Cardiac fibroblast (primary cell): ENCODE measurements at regions not wholly inside any gene's neighbourhood (a gene's known extent, or its start where the extent isn't known, plus 50 kb on each side); places are given as distances from the start of the nearest gene placed in this dataset.

Experiments used
- DNase-seq, 2 donors: peaks; one replicate each; pipeline versions ENCODE4 v3.0.0 to v3.0.0-alpha.2; 2010; ENCODE audit warnings: low read depth in 2 of 2
- H3K4me3 ChIP-seq, 2 donors: replicated peaks in 1 of 2; 1 replicate in 1 of 2; 2 replicates in 1 of 2; pipeline ENCODE4 v1.5.1; 2011; ENCODE audit warnings: low read depth in 2 of 2, low read length in 2 of 2, mild to moderate bottlenecking in 2 of 2, moderate library complexity in 1 of 2
- TF ChIP-seq, protein P1 (sequence below): IDR thresholded peaks from one replicate; pipeline ENCODE4 v1.5.1; 2011; ENCODE audit warnings: low read depth, mild to moderate bottlenecking, low read length, inconsistent platforms

DNA sequence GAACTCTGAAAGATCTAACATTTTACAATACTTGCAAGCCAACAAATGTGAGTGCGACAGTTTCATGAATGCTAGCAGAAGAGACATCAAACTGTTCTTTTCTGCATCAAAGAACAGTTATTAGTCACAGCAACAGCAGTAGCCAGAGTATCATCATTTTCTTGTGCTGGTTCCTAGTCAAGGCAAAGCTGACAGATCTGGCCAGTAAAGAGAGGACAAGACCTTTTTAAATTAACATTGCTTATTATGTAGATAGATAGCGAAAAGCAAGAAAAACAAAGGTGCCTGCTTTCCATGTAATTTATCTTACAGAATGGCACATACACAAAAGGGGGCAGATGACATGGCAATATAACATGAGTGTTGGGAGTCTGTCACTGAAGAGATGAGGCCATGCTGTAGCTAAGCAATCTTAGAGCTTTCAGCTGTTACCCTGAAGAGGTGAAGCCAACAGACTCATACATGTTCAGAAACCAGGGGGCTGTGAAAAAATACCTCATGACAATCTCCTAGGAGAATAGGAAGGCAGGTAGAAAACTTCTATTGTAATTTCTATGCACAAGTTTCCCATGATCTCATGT lies 626.6 kb upstream of the TYRP1 start:
- TF ChIP-seq, protein P1, sequence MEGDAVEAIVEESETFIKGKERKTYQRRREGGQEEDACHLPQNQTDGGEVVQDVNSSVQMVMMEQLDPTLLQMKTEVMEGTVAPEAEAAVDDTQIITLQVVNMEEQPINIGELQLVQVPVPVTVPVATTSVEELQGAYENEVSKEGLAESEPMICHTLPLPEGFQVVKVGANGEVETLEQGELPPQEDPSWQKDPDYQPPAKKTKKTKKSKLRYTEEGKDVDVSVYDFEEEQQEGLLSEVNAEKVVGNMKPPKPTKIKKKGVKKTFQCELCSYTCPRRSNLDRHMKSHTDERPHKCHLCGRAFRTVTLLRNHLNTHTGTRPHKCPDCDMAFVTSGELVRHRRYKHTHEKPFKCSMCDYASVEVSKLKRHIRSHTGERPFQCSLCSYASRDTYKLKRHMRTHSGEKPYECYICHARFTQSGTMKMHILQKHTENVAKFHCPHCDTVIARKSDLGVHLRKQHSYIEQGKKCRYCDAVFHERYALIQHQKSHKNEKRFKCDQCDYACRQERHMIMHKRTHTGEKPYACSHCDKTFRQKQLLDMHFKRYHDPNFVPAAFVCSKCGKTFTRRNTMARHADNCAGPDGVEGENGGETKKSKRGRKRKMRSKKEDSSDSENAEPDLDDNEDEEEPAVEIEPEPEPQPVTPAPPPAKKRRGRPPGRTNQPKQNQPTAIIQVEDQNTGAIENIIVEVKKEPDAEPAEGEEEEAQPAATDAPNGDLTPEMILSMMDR, result no peak
- no peak overlapping the region for H3K4me3 ChIP-seq
- no peak for DNase-seq

GRCh38 chr9:12069366-12069765 lies 623.8 kb upstream of the TYRP1 start:
- no peak overlapping the region for H3K4me3 ChIP-seq
- DNase-seq, result no peak
- TF ChIP-seq, protein P1, result no peak

DNA sequence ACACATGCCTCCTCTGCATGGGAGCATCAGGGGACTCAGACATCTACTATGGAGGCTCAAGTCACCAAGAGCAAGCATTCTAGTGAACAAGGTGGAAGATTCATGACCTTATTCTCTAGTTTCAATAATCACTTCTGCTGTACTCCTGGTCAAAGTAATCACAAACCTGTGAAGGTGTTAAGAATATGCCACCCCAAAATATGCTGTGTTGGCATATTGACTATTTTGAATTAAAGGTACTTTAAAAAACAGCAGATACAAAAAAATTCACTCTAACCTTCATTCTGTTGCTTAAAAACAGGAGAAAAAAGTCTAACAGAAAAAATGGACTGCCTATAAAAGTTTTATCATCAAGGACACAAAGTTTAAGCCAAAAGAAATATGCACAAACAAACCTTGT lies 607.8 kb upstream of the TYRP1 start:
- DNase-seq, result no peak
- H3K4me3 ChIP-seq, result no peak overlapping the region
- TF ChIP-seq, protein P1, result no peak

GRCh38 chr9:12091865-12092527 lies 601.2 kb upstream of the TYRP1 start:
- DNase-seq, result no peak
- no peak overlapping the region for H3K4me3 ChIP-seq
- TF ChIP-seq, protein P1, result no peak

DNA sequence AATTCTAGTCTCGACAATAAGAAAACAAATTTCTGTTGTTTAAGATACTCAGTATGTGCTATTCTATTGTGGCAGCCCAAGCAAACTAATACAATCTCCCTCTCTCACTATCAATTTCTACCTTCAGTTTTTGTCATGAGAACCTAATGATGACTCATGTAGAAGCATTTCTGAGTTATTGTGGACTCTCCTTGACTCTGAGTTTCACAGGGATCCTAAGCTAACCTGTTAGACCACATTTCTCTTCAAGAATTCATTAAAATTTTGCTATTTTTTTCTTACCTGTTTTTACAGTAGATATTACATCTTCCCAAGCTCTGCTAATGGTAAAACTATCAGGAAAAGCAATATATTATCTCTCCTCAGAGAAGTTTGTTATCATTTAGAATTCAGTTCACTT lies 599.1 kb upstream of the TYRP1 start:
- no peak for DNase-seq
- no peak overlapping the region for H3K4me3 ChIP-seq
- TF ChIP-seq, protein P1, result no peak

GRCh38 chr9:12095931-12096330 lies 597.3 kb upstream of the TYRP1 start:
- no peak for DNase-seq
- TF ChIP-seq, protein P1, result no peak
- no peak overlapping the region for H3K4me3 ChIP-seq

- no peak overlapping the region for H3K4me3 ChIP-seq
- TF ChIP-seq, protein P1, result no peak
- DNase-seq, result no peak
Observed at GRCh38 chr9:12133416-12133815, 559.8 kb upstream of the TYRP1 start.
